Spleen (tissue), 11 donors: ENCODE measurements at regions not wholly inside any gene's neighbourhood (a gene's known extent, or its start where the extent isn't known, plus 50 kb on each side); places are given as distances from the start of the nearest gene placed in this dataset.

Experiments used
- DNase-seq: peaks from one replicate; pipeline ENCODE4 v3.0.0-alpha.2; 2020
- H3K27ac ChIP-seq, 8 donors: fragments of 200-600 bp; sonication (generic) in 7 of 8; 1 replicate in 4 of 8; 2 replicates in 4 of 8; pipeline versions ENCODE4 v1.5.0 to v1.8.0; 2016 to 2021; ENCODE audit warnings: inconsistent platforms in 4 of 8, mild to moderate bottlenecking in 4 of 8, moderate library complexity in 1 of 8
- H3K27me3 ChIP-seq, 7 donors: fragments of 200-600 bp; sonication (generic) in 6 of 7; replicated peaks in 1 of 7; 1 replicate in 4 of 7; 2 replicates in 3 of 7; pipeline versions ENCODE4 v1.5.0 to v1.8.0; 2016 to 2021; ENCODE audit warnings: inconsistent platforms in 3 of 7, mild to moderate bottlenecking in 1 of 7
- H3K36me3 ChIP-seq, 6 donors: fragments of 200-600 bp; sonication (generic) in 5 of 6; 1 replicate in 4 of 6; 2 replicates in 2 of 6; pipeline versions ENCODE4 v1.5.0 to v1.8.0; 2016 to 2021; ENCODE audit warnings: inconsistent platforms in 2 of 6
- H3K4me1 ChIP-seq, 6 donors: fragments of 200-600 bp; sonication (generic) in 5 of 6; 1 replicate in 3 of 6; 2 replicates in 3 of 6; pipeline versions ENCODE4 v1.5.0 to v1.8.0; 2016 to 2021; ENCODE audit warnings: inconsistent platforms in 3 of 6
- H3K4me3 ChIP-seq, 8 donors: fragments of 200-600 bp; sonication (generic) in 7 of 8; 1 replicate in 4 of 8; 2 replicates in 4 of 8; pipeline versions ENCODE4 v1.5.0 to v1.8.0; 2016 to 2021; ENCODE audit warnings: inconsistent platforms in 4 of 8, mild to moderate bottlenecking in 4 of 8, moderate library complexity in 2 of 8
- H3K9me3 ChIP-seq, 8 donors: fragments of 200-600 bp; sonication (generic) in 7 of 8; 1 replicate in 4 of 8; 2 replicates in 4 of 8; pipeline versions ENCODE4 v1.5.0 to v1.8.0; 2016 to 2021; ENCODE audit warnings: inconsistent platforms in 4 of 8
- CTCF ChIP-seq, 11 experiments: fragments of 200-600 bp in 7 of 11; fragments of 450-650 bp in 4 of 11; sonication (generic) in 4 of 11; IDR thresholded peaks in 8 of 11; conservative IDR thresholded peaks in 3 of 11; 1 replicate in 7 of 11; 2 replicates in 4 of 11; pipeline versions ENCODE4 v1.4.0 to v1.8.0; 2016 to 2021; ENCODE audit warnings: antibody characterized with exemption in 11 of 11, inconsistent platforms in 4 of 11, mild to moderate bottlenecking in 1 of 11
- POLR2A ChIP-seq, 3 donors: fragments of 450-650 bp; IDR thresholded peaks; one replicate each; pipeline ENCODE4 v1.5.1; 2017; ENCODE audit warnings: antibody characterized with exemption in 3 of 3, mild to moderate bottlenecking in 1 of 3
- POLR2AphosphoS5 ChIP-seq, 3 donors: sonication (generic); formaldehyde crosslinking; IDR thresholded peaks; one replicate each; pipeline ENCODE4 v1.5.1; 2017; ENCODE audit warnings: antibody characterized with exemption in 3 of 3
- WGBS, 5 donors: extraction: QIAGEN DNeasy Blood & Tissue Kit in 3 of 5; methylation state at CpG; one replicate each; pipeline versions ENCODE4 v1.1.5 to v1.1.7; 2013 to 2018; 5-methylcytosine and 5-hydroxymethylcytosine counted together
- intact Hi-C: fragments of 100-400 bp; cut with DNase I; formaldehyde crosslinking; loops from one replicate; pipeline ENCODE4 v1.15.0; 2023; ENCODE audit warnings: low total_unique reads
- donor health status: healthy with polysubstance abuse.
- donor health status: DM: no; HTN: no; CAD: no; lungs with moderate emphysema.
- donor health status: DM: no; HTN: no; CAD: no.
- donor health status: Bipolar disorder and iron deficiency.
- donor health status: healthy.
- donor health status: DM: no; HTN: no; CAD: no.
- donor health status: DM: yes; HTN: yes; CAD: no.

GRCh38 chr18:10152475-10152874, 238.7 kb downstream of the VAPA start:
- peaks cover 0 to 5% (median 0%) of the 10 kb centered on the region in 8 donors for H3K9me3 ChIP-seq
- TF ChIP-seq CTCF (IDR thresholded peaks at IDR 0.05 in 8 of 11, conservative IDR thresholded peaks at IDR 0.05 in 3 of 11), result no peak
- TF ChIP-seq POLR2AphosphoS5 (IDR thresholded peaks at IDR 0.05), result no peak
- TF ChIP-seq POLR2A (IDR thresholded peaks at IDR 0.05), result no peak
- no peaks in the 10 kb centered on the region for H3K27me3 ChIP-seq
- intact Hi-C loops, result no loop called here
- no peak overlapping the region for H3K4me3 ChIP-seq
- H3K36me3 ChIP-seq, result no peaks in the 10 kb centered on the region
- DNase-seq, result no peak
- no peaks in the 10 kb centered on the region for H3K4me1 ChIP-seq
- 91 to 96% (median 93%) methylated on average over 7 of the region's 7 CpGs for WGBS, 5 donors
- no peak overlapping the region for H3K27ac ChIP-seq

GRCh38 chr18:10153924-10154752, 240.3 kb downstream of the VAPA start:
- no peak overlapping the region for H3K4me3 ChIP-seq
- 75 to 87% (median 84%) methylated on average over 2 of the region's 2 CpGs for WGBS, 5 donors

GRCh38 chr18:10157706-10158105, 243.9 kb downstream of the VAPA start:
- no peak for DNase-seq
- Histone ChIP-seq H3K4me1 (no peaks in the 10 kb centered on the region), H3K4me3 (no peak overlapping the region), H3K27me3 (no peaks in the 10 kb centered on the region), H3K36me3 (no peaks in the 10 kb centered on the region), H3K9me3 (peaks cover 0 to 5% (median 0%) of the 10 kb centered on the region in 8 donors), H3K27ac (no peak overlapping the region)
- WGBS, 5 donors, result 94 to 99% (median 96%) methylated on average over 6 of the region's 6 CpGs
- intact Hi-C loops, result no loop called here
- no peak for TF ChIP-seq CTCF (IDR thresholded peaks at IDR 0.05 in 8 of 11, conservative IDR thresholded peaks at IDR 0.05 in 3 of 11)
- no peak for TF ChIP-seq POLR2A (IDR thresholded peaks at IDR 0.05)
- no peak for TF ChIP-seq POLR2AphosphoS5 (IDR thresholded peaks at IDR 0.05)

More at GRCh38 chr18:10153924-10154752, 240.3 kb downstream of the VAPA start:
- Histone ChIP-seq H3K36me3 (no peaks in the 10 kb centered on the region), H3K27ac (peak overlapping the region in 1 of 8 donors; percentile 28), H3K27me3 (no peaks in the 10 kb centered on the region), H3K9me3 (peaks cover 0 to 5% (median 0%) of the 10 kb centered on the region in 8 donors), H3K4me1 (no peaks in the 10 kb centered on the region)
- intact Hi-C loops, result no loop called here
- no peak for TF ChIP-seq CTCF (IDR thresholded peaks at IDR 0.05 in 8 of 11, conservative IDR thresholded peaks at IDR 0.05 in 3 of 11)
- TF ChIP-seq POLR2A (IDR thresholded peaks at IDR 0.05), result no peak
- no peak for TF ChIP-seq POLR2AphosphoS5 (IDR thresholded peaks at IDR 0.05)
- DNase-seq, result no peak

- Histone ChIP-seq H3K27me3 (no peaks in the 10 kb centered on the region), H3K4me3 (no peak overlapping the region), H3K4me1 (no peaks in the 10 kb centered on the region), H3K36me3 (no peaks in the 10 kb centered on the region), H3K9me3 (peaks cover 0 to 5% (median 0%) of the 10 kb centered on the region in 8 donors), H3K27ac (no peak overlapping the region)
- no peak for DNase-seq
- TF ChIP-seq POLR2AphosphoS5 (IDR thresholded peaks at IDR 0.05) (no peak), POLR2A (IDR thresholded peaks at IDR 0.05) (no peak), CTCF (IDR thresholded peaks at IDR 0.05 in 8 of 11, conservative IDR thresholded peaks at IDR 0.05 in 3 of 11) (no peak)
- intact Hi-C loops, result no loop called here
- WGBS, 5 donors, result 93 to 96% (median 94%) methylated on average over 10 of the region's 10 CpGs
These were observed 246.4 kb downstream of the VAPA start for GRCh38 chr18:10160251-10160650.
